ENCODE measurements at regions not wholly inside any gene's neighbourhood (a gene's known extent, or its start where the extent isn't known, plus 50 kb on each side); places are given as distances from the start of the nearest gene placed in this dataset.

DNA sequence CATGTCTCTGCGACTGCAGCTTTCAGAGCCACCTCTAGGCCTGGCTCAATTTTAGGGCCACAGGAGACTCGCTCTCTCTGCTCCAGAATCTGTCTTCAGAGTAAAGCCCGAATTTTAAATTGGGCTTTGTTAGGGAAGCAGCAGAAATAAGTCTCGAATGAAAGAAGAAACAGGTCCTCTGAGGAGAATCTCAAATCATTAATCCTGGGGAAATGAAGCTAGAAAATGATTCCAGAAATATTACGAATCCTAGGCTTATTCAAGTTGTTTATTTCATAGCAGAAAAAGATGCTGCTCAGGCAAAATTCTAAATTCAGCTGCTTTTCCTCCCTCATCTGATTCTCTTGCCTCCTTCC lies 114.2 kb upstream of the THBS1 start:
- no peak overlapping the region for H3K4me3 ChIP-seq (replicated peaks in 1 of 2; ENCODE audit: low read depth in 2 of 2, low read length in 2 of 2)
- no peak for DNase-seq (ENCODE audit: low read depth in 2 of 2)
- TF ChIP-seq, protein P1, sequence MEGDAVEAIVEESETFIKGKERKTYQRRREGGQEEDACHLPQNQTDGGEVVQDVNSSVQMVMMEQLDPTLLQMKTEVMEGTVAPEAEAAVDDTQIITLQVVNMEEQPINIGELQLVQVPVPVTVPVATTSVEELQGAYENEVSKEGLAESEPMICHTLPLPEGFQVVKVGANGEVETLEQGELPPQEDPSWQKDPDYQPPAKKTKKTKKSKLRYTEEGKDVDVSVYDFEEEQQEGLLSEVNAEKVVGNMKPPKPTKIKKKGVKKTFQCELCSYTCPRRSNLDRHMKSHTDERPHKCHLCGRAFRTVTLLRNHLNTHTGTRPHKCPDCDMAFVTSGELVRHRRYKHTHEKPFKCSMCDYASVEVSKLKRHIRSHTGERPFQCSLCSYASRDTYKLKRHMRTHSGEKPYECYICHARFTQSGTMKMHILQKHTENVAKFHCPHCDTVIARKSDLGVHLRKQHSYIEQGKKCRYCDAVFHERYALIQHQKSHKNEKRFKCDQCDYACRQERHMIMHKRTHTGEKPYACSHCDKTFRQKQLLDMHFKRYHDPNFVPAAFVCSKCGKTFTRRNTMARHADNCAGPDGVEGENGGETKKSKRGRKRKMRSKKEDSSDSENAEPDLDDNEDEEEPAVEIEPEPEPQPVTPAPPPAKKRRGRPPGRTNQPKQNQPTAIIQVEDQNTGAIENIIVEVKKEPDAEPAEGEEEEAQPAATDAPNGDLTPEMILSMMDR (IDR thresholded peaks at IDR 0.05; ENCODE audit: low read depth, low read length), result no peak

DNA sequence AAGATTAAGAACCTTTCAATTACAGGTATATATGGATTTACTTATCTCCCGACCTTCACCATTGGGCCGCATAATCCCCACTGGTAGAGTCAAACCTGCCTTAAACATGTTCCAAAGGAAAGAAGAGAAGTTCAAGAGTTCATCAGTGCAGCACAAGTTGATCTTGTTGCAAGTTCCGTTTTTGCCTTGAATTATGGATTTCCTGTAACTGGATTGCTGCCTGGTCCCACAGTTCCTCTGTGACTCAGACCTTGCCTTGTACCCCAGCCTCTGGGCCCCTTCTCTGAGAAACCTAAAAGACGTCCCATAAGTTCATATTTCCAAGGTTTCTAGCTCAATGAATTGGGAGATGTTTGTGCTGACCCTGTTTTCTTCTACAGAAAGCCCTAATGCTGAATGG lies 112.5 kb upstream of the THBS1 start:
- DNase-seq (ENCODE audit: low read depth in 2 of 2), result no peak
- H3K4me3 ChIP-seq (replicated peaks in 1 of 2; ENCODE audit: low read depth in 2 of 2, low read length in 2 of 2), result no peak overlapping the region

DNA sequence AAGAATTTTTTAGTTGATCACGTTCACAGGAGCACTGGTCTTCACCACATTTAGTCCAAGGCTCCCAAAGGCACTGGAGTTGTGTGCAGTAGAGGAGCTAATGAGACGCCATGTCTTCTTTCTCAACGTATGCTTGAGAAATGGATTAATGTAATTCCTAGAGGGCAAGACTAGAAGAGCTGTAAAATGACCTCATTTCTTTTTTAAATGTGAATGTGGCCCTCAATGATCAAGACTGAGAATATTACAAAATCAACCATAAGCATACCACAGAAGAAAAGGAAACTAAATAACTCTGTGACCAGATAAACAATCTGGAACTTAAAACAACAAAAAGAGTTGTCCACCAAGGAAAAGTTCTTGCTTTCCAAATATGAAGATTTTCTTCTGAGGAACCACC lies 112.1 kb upstream of the THBS1 start:
- no peak for DNase-seq (ENCODE audit: low read depth in 2 of 2)
- TF ChIP-seq, protein P1 (IDR thresholded peaks at IDR 0.05; ENCODE audit: low read depth, low read length), result no peak
- H3K4me3 ChIP-seq (replicated peaks in 1 of 2; ENCODE audit: low read depth in 2 of 2, low read length in 2 of 2), result no peak overlapping the region

More for the DNA sequence above, 112.5 kb upstream of the THBS1 start:
- TF ChIP-seq, protein P1 (IDR thresholded peaks at IDR 0.05; ENCODE audit: low read depth, low read length), result no peak

DNA sequence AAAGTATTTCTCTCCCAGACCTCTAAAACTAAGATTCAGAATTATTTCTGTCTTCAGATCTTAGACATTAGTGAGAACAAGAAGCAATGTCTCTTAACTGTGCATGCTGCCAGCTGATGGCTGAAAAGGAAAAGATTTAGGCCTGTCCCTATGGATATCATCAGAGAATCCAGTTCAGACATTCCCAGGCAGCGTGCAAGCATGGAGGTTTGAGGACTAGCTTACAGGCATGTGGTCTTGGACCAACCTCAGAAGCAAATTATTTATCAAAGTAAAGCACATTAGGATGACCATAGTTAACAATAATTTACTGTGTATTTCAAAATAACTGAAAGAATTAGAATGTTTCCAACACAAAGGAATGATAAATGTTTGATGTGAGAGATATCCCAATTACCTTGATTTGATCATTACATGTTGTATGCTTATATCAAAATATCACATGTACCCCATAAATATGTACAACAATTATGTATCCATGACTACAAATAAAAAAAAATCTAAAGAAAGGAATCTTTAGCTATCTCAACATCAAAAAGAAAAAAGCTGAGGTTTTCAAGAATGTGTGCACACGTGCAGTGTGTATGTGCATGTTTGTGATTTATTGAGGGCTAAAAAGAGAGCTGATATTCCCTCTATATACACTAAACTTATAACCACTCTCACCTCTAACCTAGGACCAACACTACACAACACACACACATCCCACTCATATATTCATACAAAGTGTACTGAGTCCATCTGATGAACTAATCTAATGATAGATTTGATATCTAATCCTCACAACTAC lies 108.9 kb upstream of the THBS1 start:
- no peak overlapping the region for H3K4me3 ChIP-seq (replicated peaks in 1 of 2; ENCODE audit: low read depth in 2 of 2, low read length in 2 of 2)
- TF ChIP-seq, protein P1 (IDR thresholded peaks at IDR 0.05; ENCODE audit: low read depth, low read length), result no peak
- peak in 1 of 2 donors; percentile 42 for DNase-seq (ENCODE audit: low read depth in 2 of 2)

DNA sequence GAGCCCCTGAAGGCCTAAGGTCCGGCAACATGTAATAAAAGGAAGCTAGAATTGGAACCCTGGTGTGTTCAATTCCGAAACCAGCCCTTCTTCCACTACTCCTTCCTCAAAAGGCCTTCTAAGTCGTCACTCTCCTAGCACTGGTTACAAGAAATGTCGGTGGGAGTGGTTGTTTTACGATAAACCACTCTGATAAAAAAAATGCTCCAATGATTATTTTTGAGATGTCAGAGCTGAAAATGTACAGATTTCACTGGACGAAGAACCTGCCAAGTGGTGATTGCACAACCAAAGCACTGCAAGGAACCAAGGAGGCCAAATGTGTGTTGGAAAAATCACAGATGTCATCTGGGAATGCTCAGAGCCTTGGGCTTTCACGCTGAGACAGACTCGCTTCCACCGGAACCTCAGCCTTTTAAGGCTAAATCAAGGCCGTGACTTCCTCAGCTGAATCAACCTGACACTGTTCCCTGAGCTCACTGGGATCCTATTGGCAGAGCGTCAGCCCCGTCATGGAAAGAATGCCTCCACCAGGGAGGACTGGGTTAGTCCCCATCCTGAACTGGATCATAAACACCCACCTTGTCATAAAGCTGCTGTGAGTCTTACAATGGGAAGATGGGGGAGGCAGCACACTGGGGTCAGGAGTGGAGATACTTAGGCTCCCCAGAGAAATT lies 108.1 kb upstream of the THBS1 start:
- TF ChIP-seq, protein P1 (IDR thresholded peaks at IDR 0.05; ENCODE audit: low read depth, low read length), result no peak
- DNase-seq (ENCODE audit: low read depth in 2 of 2), result peak; percentile 97 to 100
- H3K4me3 ChIP-seq (replicated peaks in 1 of 2; ENCODE audit: low read depth in 2 of 2, low read length in 2 of 2), result no peak overlapping the region

DNA sequence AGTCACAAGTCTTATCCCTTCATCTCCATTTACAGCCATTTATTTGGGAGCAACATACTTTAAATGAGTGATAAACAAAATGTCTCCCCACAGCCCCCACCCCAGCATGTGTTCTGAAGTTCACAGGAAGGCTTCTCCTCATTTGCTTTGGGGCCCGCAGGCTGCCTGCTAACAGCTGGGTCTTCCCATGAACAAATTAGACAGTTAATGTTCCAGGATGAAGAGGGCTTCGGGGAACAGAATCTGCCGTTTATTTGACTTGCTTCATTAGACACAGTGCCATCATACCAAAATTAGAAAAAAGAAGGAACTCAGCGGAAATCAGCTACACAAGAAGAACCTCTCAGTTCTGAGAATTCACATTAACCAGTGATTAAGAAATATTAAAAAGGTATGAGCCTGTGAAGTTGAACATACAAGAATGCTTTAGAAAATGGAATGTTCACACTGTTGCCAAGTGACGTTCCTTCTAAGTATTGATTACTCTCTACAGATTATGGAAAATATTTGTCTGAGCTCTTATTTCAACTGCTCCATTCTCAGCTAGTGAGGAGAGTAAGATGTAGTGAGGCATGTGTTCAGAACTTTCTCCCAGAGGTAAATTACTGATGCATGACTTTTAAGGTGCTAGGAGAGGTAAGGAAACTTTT lies 107.5 kb upstream of the THBS1 start:
- H3K4me3 ChIP-seq (replicated peaks in 1 of 2; ENCODE audit: low read depth in 2 of 2, low read length in 2 of 2), result no peak overlapping the region
- DNase-seq (ENCODE audit: low read depth in 2 of 2), result no peak
- TF ChIP-seq, protein P1 (IDR thresholded peaks at IDR 0.05; ENCODE audit: low read depth, low read length), result no peak

All from cardiac fibroblast (primary cell).